ENCODE measurements at regions not wholly inside any gene's neighbourhood (a gene's known extent, or its start where the extent isn't known, plus 50 kb on each side); places are given as distances from the start of the nearest gene placed in this dataset.

- no peaks in the 10 kb centered on the region for H3K4me1 ChIP-seq (ENCODE audit: control insufficient read depth, insufficient read depth, low read length)
- Mint-ChIP-seq H3K4me1 (no peaks in the 10 kb centered on the region), H3K36me3 (no peaks in the 10 kb centered on the region), H3K27me3 (ENCODE audit: low read depth in 2 of 2) (no peaks in the 10 kb centered on the region), H3K27ac (no peak overlapping the region), H3K9me3 (peaks cover 0 to 3% of the 10 kb centered on the region in 2 donors), H3K4me3 (no peak overlapping the region)
- WGBS (ENCODE audit: insufficient coverage), result no CpG with 5 or more reads among the region's 2 CpGs
- DNase-seq (no peak), ATAC-seq (no peak)
- intact Hi-C loops (cut with micrococcal nuclease), result no loop called here
- no peak for TF ChIP-seq CTCF (IDR thresholded peaks at IDR 0.05)
- no peaks in the 10 kb centered on the region for H3K36me3 ChIP-seq (ENCODE audit: control insufficient read depth, insufficient read depth, low read length)
- no peak overlapping the region for H3K27ac ChIP-seq (ENCODE audit: low read length)
- H3K27me3 ChIP-seq (ENCODE audit: control insufficient read depth, insufficient read depth, low read length), result no peaks in the 10 kb centered on the region
- H3K9me3 ChIP-seq (ENCODE audit: control insufficient read depth, insufficient read depth, low read length), result no peaks in the 10 kb centered on the region
- H3K4me3 ChIP-seq (ENCODE audit: low read length), result no peak overlapping the region
These were observed 130.4 kb downstream of the PLG start for GRCh38 chr6:160832422-160832821.

GRCh38 chr6:160837146-160837545 is 135.1 kb downstream of the PLG start:
- Histone ChIP-seq H3K4me1 (ENCODE audit: control insufficient read depth, insufficient read depth, low read length) (no peaks in the 10 kb centered on the region), H3K4me3 (ENCODE audit: low read length) (no peak overlapping the region), H3K36me3 (ENCODE audit: control insufficient read depth, insufficient read depth, low read length) (no peaks in the 10 kb centered on the region), H3K27me3 (ENCODE audit: control insufficient read depth, insufficient read depth, low read length) (no peaks in the 10 kb centered on the region), H3K9me3 (ENCODE audit: control insufficient read depth, insufficient read depth, low read length) (no peaks in the 10 kb centered on the region), H3K27ac (ENCODE audit: low read length) (no peak overlapping the region)
- Mint-ChIP-seq H3K27ac (no peak overlapping the region), H3K4me1 (no peaks in the 10 kb centered on the region), H3K4me3 (no peak overlapping the region), H3K9me3 (no peaks in the 10 kb centered on the region), H3K36me3 (no peaks in the 10 kb centered on the region), H3K27me3 (ENCODE audit: low read depth in 2 of 2) (no peaks in the 10 kb centered on the region)
- WGBS (ENCODE audit: insufficient coverage), result 90% methylated on average over 11 of the region's 13 CpGs
- DNase-seq (no peak), ATAC-seq (no peak)
- intact Hi-C loops (cut with micrococcal nuclease), result no loop called here
- TF ChIP-seq CTCF (IDR thresholded peaks at IDR 0.05), result no peak

GRCh38 chr6:160851031-160851430 is 140.5 kb upstream of the MAP3K4 start:
- DNase-seq (no peak), ATAC-seq (no peak)
- H3K27me3 Mint-ChIP-seq (ENCODE audit: low read depth in 2 of 2), result no peaks in the 10 kb centered on the region
- H3K27ac Mint-ChIP-seq, result no peak overlapping the region
- intact Hi-C loops (cut with micrococcal nuclease), result no loop called here
- no peaks in the 10 kb centered on the region for H3K27me3 ChIP-seq (ENCODE audit: control insufficient read depth, insufficient read depth, low read length)
- no peaks in the 10 kb centered on the region for H3K9me3 Mint-ChIP-seq
- no peaks in the 10 kb centered on the region for H3K9me3 ChIP-seq (ENCODE audit: control insufficient read depth, insufficient read depth, low read length)
- H3K4me3 ChIP-seq (ENCODE audit: low read length), result no peak overlapping the region
- no peaks in the 10 kb centered on the region for H3K4me1 Mint-ChIP-seq
- H3K4me3 Mint-ChIP-seq, result no peak overlapping the region
- no peak for TF ChIP-seq CTCF (IDR thresholded peaks at IDR 0.05)
- no peaks in the 10 kb centered on the region for H3K36me3 Mint-ChIP-seq
- H3K27ac ChIP-seq (ENCODE audit: low read length), result no peak overlapping the region
- WGBS (ENCODE audit: insufficient coverage), result 85% methylated on average over 5 of the region's 5 CpGs
- H3K4me1 ChIP-seq (ENCODE audit: control insufficient read depth, insufficient read depth, low read length), result no peaks in the 10 kb centered on the region
- no peaks in the 10 kb centered on the region for H3K36me3 ChIP-seq (ENCODE audit: control insufficient read depth, insufficient read depth, low read length)

- no peak overlapping the region for H3K27ac ChIP-seq (ENCODE audit: low read length)
- H3K27me3 ChIP-seq (ENCODE audit: control insufficient read depth, insufficient read depth, low read length), result no peaks in the 10 kb centered on the region
- WGBS (ENCODE audit: insufficient coverage), result 84% methylated on average over 7 of the region's 7 CpGs
- Mint-ChIP-seq H3K27ac (no peak overlapping the region), H3K9me3 (no peaks in the 10 kb centered on the region), H3K36me3 (no peaks in the 10 kb centered on the region), H3K4me3 (no peak overlapping the region), H3K27me3 (ENCODE audit: low read depth in 2 of 2) (no peaks in the 10 kb centered on the region), H3K4me1 (no peaks in the 10 kb centered on the region)
- no peak overlapping the region for H3K4me3 ChIP-seq (ENCODE audit: low read length)
- intact Hi-C loops (cut with micrococcal nuclease), result no loop called here
- no peak for ATAC-seq
- TF ChIP-seq CTCF (IDR thresholded peaks at IDR 0.05), result no peak
- no peak for DNase-seq
- H3K4me1 ChIP-seq (ENCODE audit: control insufficient read depth, insufficient read depth, low read length), result no peaks in the 10 kb centered on the region
- H3K9me3 ChIP-seq (ENCODE audit: control insufficient read depth, insufficient read depth, low read length), result no peaks in the 10 kb centered on the region
- H3K36me3 ChIP-seq (ENCODE audit: control insufficient read depth, insufficient read depth, low read length), result no peaks in the 10 kb centered on the region
These were observed 137.6 kb upstream of the MAP3K4 start for GRCh38 chr6:160853946-160854345.
